ENCODE measurements at regions not wholly inside any gene's neighbourhood (a gene's known extent, or its start where the extent isn't known, plus 50 kb on each side); places are given as distances from the start of the nearest gene placed in this dataset.

GRCh38 chr22:47927648-47928210, 1165.3 kb downstream of the TBC1D22A start:
- TF ChIP-seq GATA2 (IDR thresholded peaks at IDR 0.05; ENCODE audit: low read depth, low read length) (no peak), GATA3 (IDR thresholded peaks at IDR 0.05; ENCODE audit: low read depth, low read length) (no peak)

- TF ChIP-seq GATA2 (IDR thresholded peaks at IDR 0.05; ENCODE audit: low read depth, low read length) (no peak), GATA3 (IDR thresholded peaks at IDR 0.05; ENCODE audit: low read depth, low read length) (no peak)
Observed at GRCh38 chr22:47923011-47923427, 1160.6 kb downstream of the TBC1D22A start.

GRCh38 chr22:47921906-47922305, 1159.5 kb downstream of the TBC1D22A start:
- TF ChIP-seq GATA2 (IDR thresholded peaks at IDR 0.05; ENCODE audit: low read depth, low read length) (no peak), GATA3 (IDR thresholded peaks at IDR 0.05; ENCODE audit: low read depth, low read length) (no peak)

GRCh38 chr22:47920380-47920959, 1158.0 kb downstream of the TBC1D22A start:
- TF ChIP-seq GATA2 (IDR thresholded peaks at IDR 0.05; ENCODE audit: low read depth, low read length) (no peak), GATA3 (IDR thresholded peaks at IDR 0.05; ENCODE audit: low read depth, low read length) (no peak)

DNA sequence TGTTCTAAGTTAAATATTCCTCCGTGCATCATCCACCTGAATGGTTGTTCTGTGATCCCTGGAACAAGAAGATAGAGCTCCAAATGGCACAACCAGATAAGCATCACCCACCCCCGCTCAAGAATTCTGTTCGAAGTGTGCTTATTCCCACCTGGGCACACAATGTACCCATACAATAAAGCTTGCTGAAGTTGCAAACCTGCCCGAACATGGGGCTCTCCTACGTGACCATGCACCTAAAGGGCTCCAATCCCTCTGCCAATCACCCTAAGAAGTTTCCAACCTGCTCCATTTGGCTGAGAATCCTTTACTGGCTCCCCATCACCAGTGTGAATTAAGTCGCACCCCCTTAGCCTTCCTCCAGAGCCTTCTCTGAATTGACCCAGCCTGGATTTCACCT, 1157.4 kb downstream of the TBC1D22A start:
- TF ChIP-seq GATA3 (IDR thresholded peaks at IDR 0.05; ENCODE audit: low read depth, low read length) (no peak), GATA2 (IDR thresholded peaks at IDR 0.05; ENCODE audit: low read depth, low read length) (no peak)

- TF ChIP-seq GATA2 (IDR thresholded peaks at IDR 0.05; ENCODE audit: low read depth, low read length) (no peak), GATA3 (IDR thresholded peaks at IDR 0.05; ENCODE audit: low read depth, low read length) (no peak)
Observed at GRCh38 chr22:47919001-47919441, 1156.6 kb downstream of the TBC1D22A start.

DNA sequence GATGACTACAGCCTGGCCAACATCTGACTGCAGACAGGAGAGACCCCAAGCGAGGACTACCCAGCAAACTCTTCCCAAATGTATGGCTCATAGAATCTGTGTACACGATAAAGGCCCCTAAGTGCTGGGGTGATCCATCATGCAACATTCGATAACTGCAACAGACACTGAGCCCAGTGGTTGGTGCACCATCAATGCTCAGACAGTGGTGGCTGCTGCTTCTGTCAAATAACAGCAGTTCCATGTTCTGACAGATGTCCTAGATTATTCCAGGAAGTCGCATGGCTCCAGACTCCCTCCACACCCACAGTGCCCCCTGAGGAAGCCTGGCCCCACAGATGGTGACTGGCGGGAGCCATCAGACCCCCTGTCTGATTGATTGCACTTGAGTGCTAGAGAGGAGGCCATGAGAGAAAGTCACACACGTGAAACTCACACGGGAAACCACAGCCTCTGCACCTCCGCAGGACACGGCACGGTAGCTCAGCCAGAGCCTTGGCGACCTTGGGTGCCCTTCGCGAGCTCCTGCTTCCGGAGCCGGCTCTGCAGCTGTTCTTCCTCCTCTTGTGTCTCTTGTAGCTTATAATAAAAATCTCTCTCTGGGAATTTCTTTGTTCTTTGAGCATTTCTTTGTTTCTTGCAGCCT, 1155.9 kb downstream of the TBC1D22A start:
- TF ChIP-seq GATA3 (IDR thresholded peaks at IDR 0.05; ENCODE audit: low read depth, low read length) (no peak), GATA2 (IDR thresholded peaks at IDR 0.05; ENCODE audit: low read depth, low read length) (no peak)

- TF ChIP-seq GATA2 (IDR thresholded peaks at IDR 0.05; ENCODE audit: low read depth, low read length): no peak
Observed at GRCh38 chr22:47914481-47915097, 1152.1 kb downstream of the TBC1D22A start.

DNA sequence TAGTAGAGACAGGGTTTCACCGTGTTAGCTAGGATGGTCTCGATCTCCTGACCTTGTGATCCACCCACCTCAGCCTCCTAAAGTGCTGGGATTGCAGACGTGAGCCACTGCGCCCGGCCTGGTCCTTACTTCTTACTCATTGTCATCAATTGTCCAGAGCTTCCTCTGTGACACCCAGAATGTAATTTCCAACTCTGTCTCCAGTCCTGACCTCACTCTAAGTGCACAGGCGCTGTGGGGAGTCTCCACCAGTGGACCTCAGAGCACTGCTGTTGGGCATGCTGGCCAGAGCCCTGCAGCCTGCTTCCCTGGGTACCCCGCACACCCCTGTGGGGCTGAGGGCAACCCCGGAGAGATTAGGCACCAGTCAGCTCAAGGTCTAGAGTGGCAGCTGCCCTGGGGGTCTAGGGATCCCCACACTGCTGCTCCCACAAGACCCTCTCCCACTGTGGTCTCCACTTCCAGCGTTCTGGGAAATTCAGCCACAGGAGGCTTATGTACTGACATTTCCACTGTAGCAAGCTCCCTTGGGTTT, 1140.3 kb downstream of the TBC1D22A start:
- no peak for TF ChIP-seq GATA3 (IDR thresholded peaks at IDR 0.05; ENCODE audit: low read depth, low read length)
- no peak for TF ChIP-seq GATA2 (IDR thresholded peaks at IDR 0.05; ENCODE audit: low read depth, low read length)

DNA sequence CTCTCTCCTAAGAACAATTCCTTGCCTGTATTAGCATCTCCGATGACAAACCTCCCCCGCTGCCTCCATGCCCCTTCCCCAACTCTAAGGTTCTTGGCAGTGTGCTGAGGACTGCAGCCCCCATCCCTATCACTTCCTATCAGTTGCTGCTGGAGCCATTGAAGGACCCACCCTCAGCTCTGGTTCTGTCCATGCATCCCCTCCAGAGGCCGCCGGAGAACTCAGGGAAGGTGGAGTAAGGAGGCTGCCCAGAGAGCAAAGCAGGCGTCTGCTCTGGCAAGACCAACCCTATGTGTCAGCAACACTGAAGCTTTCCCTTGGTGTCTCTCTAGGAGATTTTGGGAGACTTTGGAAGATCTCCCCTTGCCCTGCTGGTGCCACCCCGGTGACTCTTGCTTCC, 1139.5 kb downstream of the TBC1D22A start:
- TF ChIP-seq GATA3 (IDR thresholded peaks at IDR 0.05; ENCODE audit: low read depth, low read length): no peak
- TF ChIP-seq GATA2 (IDR thresholded peaks at IDR 0.05; ENCODE audit: low read depth, low read length): no peak

GRCh38 chr22:47899894-47900293, 1137.4 kb downstream of the TBC1D22A start:
- TF ChIP-seq GATA2 (IDR thresholded peaks at IDR 0.05; ENCODE audit: low read depth, low read length): no peak
- no peak for TF ChIP-seq GATA3 (IDR thresholded peaks at IDR 0.05; ENCODE audit: low read depth, low read length)

DNA sequence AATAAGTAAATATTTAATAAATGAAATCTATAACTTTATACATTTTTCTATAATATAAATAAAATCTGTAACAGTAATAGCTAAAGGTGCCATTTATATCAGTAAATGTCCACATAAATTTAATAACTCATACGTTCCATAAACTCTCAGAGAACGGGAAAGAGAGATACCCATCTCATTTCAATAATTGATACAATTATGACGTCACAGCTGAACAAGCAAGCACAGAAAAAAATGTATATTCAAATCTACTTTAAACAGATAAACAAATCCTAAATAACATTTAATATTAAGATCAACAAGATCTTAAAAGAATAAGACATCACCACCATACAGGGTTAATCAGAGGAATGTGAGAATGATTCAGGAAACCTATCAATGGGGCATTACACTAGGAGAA, 1136.5 kb downstream of the TBC1D22A start:
- TF ChIP-seq GATA2 (IDR thresholded peaks at IDR 0.05; ENCODE audit: low read depth, low read length) (no peak), GATA3 (IDR thresholded peaks at IDR 0.05; ENCODE audit: low read depth, low read length) (no peak)

DNA sequence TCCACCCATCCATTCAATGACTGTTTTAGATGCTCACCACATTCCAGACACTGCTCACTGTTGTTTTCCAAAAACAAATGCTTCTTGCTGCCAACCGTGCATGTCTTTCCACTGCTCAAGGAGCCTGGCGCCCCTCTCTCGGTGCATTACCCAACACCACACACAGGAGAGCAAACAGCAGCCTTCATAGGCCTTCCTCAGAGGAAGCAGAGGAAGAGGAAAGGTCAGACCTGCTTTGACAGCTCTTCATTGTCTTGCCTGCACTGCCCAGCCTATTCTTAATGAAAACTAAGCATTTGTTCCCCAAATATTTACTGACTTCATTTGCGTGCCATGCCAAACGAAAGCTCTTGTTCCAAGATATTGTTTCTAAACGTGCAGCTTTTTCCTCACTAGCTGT, 1129.2 kb downstream of the TBC1D22A start:
- TF ChIP-seq GATA3 (IDR thresholded peaks at IDR 0.05; ENCODE audit: low read depth, low read length) (no peak), GATA2 (IDR thresholded peaks at IDR 0.05; ENCODE audit: low read depth, low read length) (no peak)

DNA sequence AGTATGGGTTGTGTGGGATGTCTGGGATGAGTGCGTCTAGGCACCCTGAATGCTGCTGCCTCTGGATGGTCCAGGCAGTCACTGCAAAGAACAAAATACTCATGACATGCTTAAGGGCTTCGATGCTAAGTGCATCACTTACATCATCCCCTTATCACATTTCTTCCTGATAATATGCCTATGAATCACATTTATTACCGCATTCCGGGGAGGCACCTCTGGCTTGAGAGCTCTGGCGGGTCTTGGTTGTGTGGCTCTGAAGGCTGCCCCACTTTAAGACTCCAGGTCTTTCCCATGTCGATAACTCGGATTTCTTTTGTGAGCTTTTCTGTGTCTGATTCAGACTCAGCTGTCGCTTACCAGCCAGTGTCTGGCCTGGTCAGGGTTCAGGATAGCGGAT, 1126.4 kb downstream of the TBC1D22A start:
- TF ChIP-seq GATA3 (IDR thresholded peaks at IDR 0.05; ENCODE audit: low read depth, low read length) (no peak), GATA2 (IDR thresholded peaks at IDR 0.05; ENCODE audit: low read depth, low read length) (no peak)
